Heart right ventricle (tissue), 16 donors: ENCODE measurements at regions not wholly inside any gene's neighbourhood (a gene's known extent, or its start where the extent isn't known, plus 50 kb on each side); places are given as distances from the start of the nearest gene placed in this dataset.

Source experiments
- ATAC-seq, 8 donors: fragments of 200-7000 bp; cut with Tn5 transposase; one replicate each; pipeline ENCODE4 v1.9.1; 2020; ENCODE audit warnings: mild to moderate bottlenecking in 8 of 8, moderate library complexity in 8 of 8, moderate number of reproducible peaks in 1 of 8
- DNase-seq, 2 donors: peaks; one replicate each; pipeline ENCODE4 v3.0.0-alpha.2; 2020
- H3K27ac ChIP-seq, 10 donors: fragments of 200-600 bp; sonication (generic) in 2 of 10; one replicate each; pipeline versions ENCODE4 v1.5.0 to v1.8.0; 2020 to 2022; ENCODE audit warnings: mild to moderate bottlenecking in 3 of 10
- H3K27me3 ChIP-seq, 7 donors: fragments of 200-600 bp; one replicate each; pipeline ENCODE4 v1.8.0; 2021 to 2022; ENCODE audit warnings: mild to moderate bottlenecking in 2 of 7
- H3K36me3 ChIP-seq, 9 donors: fragments of 200-600 bp; sonication (generic) in 1 of 9; one replicate each; pipeline versions ENCODE4 v1.5.0 to v1.8.0; 2020 to 2022; ENCODE audit warnings: mild to moderate bottlenecking in 2 of 9
- H3K4me1 ChIP-seq, 9 donors: fragments of 200-600 bp; sonication (generic) in 1 of 9; one replicate each; pipeline versions ENCODE4 v1.5.0 to v1.8.0; 2020 to 2022; ENCODE audit warnings: mild to moderate bottlenecking in 4 of 9
- H3K4me3 ChIP-seq, 10 donors: fragments of 200-600 bp; sonication (generic) in 2 of 10; one replicate each; pipeline versions ENCODE4 v1.5.0 to v1.8.0; 2020 to 2022; ENCODE audit warnings: mild to moderate bottlenecking in 7 of 10, moderate library complexity in 2 of 10
- H3K9me3 ChIP-seq, 11 donors: fragments of 200-600 bp in 10 of 11; sonication (generic) in 2 of 11; one replicate each; pipeline versions ENCODE4 v1.5.0 to v1.8.0; 2013 to 2022; ENCODE audit warnings: mild to moderate bottlenecking in 2 of 11, control low read depth in 1 of 11, moderate library complexity in 1 of 11
- WGBS, 2 donors: extraction: QIAGEN DNeasy Blood & Tissue Kit; methylation state at CpG; one replicate each; pipeline ENCODE4 v1.1.7; 2013; ENCODE audit warnings: inconsistent platforms in 1 of 2; 5-methylcytosine and 5-hydroxymethylcytosine counted together
- intact Hi-C, 10 donors: fragments of 100-400 bp; cut with DNase I; formaldehyde crosslinking; loops; one replicate each; pipeline versions ENCODE4 v1.11.1 to v1.14.2; 2022
- TF ChIP-seq, protein P1 (sequence below), 9 donors: fragments of 200-600 bp; sonication (generic) in 2 of 9; IDR thresholded peaks; one replicate each; pipeline versions ENCODE4 v1.5.0 to v1.8.0; 2021 to 2022; ENCODE audit warnings: antibody characterized with exemption in 9 of 9, mild to moderate bottlenecking in 5 of 9, moderate library complexity in 1 of 9
- donor health status: Arrhythmogenic right ventricular cardiomyopathy.
- donor health status: ischemic (EF 13 %, LVEDD 7.1; RV severe dilation, severe dysfunction).
- donor health status: healthy with polysubstance abuse.
- donor health status: DM: no; HTN: yes; CAD: no.
- donor health status: DM: no; HTN: no; CAD: no.
- donor health status: ischemic (EF 25% LVEDD 6.9; RV normal size, moderate dysfunction).
- donor health status: ischemic (EF 25% LVEDD 5.7; RV mildly dilated, moderate dysfunction).
- donor health status: healthy.
- donor health status: DM: yes; HTN: yes; CAD: no.
- donor health status: Ischemic cardiomyopathy.
- donor health status: ischemic (EF 35%, LVEDD 5.7; RV mildly dilated, moderate dysfunction).
- donor health status: nonischemic (EF 11% LVEDD 7.7; RV severe dilation, severe dysfunction).
- donor health status: DM: yes; HTN: yes; CAD: no.
- donor health status: PGD.
- donor health status: ischemic (EF 29% LVEDD 5.4; RV normal size, mild dysfunction).
- donor health status: nonischemic (EF 23%, LVEDD 6.1; RV moderate dilation, normal function).

DNA sequence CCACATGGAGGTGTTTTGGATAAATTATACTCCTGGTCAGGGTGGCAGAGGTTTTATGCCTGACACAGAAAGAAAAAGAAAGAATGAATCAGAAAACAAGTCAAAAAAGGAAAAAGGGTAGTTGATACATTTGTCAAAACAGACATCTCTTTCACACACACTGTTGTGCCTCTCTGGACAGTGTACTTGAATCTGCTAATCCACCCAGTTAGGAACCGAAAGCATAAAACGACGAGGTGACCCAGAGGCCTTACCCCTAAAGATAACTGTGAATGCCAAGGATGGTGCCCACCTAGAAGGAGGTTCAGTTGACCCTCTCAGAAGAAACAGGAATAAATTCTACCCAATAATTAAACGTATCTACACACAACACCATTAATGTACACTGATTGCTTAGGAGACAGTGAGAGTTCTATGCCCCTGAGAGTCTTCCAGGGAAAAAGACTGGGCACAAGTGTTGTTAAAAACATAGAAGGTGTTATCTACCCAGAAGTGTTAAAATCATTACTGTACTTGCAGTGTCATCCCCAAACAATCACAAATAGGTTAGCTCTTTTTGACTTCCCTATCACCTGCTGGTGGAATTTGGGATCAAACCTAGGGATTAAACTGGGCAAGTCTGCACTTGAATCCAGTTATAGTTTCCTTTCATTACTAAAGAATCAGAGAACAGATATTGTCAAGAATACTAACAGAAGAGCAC is 123.2 kb upstream of the DNAJC10 start:
- Histone ChIP-seq H3K36me3 (no peaks in the 10 kb centered on the region), H3K27ac (no peak overlapping the region), H3K27me3 (no peaks in the 10 kb centered on the region), H3K4me1 (peaks cover 0 to 8% (median 0%) of the 10 kb centered on the region in 9 donors), H3K9me3 (no peaks in the 10 kb centered on the region), H3K4me3 (no peak overlapping the region)
- TF ChIP-seq, protein P1, sequence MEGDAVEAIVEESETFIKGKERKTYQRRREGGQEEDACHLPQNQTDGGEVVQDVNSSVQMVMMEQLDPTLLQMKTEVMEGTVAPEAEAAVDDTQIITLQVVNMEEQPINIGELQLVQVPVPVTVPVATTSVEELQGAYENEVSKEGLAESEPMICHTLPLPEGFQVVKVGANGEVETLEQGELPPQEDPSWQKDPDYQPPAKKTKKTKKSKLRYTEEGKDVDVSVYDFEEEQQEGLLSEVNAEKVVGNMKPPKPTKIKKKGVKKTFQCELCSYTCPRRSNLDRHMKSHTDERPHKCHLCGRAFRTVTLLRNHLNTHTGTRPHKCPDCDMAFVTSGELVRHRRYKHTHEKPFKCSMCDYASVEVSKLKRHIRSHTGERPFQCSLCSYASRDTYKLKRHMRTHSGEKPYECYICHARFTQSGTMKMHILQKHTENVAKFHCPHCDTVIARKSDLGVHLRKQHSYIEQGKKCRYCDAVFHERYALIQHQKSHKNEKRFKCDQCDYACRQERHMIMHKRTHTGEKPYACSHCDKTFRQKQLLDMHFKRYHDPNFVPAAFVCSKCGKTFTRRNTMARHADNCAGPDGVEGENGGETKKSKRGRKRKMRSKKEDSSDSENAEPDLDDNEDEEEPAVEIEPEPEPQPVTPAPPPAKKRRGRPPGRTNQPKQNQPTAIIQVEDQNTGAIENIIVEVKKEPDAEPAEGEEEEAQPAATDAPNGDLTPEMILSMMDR (IDR thresholded peaks at IDR 0.05) = no peak
- no peak for DNase-seq
- intact Hi-C loops = no loop called here
- no peak for ATAC-seq
- WGBS, 2 donors = 86 to 87% methylated on average over 4 of the region's 4 CpGs

DNA sequence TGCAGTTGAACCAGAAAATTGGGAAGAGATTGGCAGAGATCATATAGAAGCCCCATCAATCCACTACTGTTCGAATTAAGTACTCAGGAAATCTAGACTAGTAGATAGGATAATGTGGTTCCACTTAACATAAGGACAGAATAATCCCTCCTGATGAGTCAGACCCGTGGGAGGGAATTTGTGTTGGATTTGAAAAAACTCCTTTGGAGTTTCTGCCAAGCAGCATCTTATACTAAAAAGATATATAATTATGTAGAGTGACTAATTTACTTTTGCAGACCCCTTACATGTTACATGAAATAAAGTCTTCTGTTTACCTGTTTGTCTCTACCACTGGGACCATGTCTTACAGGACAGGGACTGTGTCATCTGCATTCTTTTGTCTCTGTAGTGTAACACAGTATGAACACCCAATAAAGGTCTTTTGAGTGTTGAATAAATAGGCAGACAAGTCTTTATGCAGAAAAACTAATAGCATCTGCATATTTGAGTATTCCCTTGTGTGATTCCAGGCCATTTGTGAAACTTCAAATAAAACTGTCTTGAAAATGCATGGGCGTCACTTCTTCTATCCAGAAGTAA is 122.6 kb upstream of the DNAJC10 start:
- intact Hi-C loops = no loop called here
- TF ChIP-seq, protein P1 (IDR thresholded peaks at IDR 0.05) = no peak
- no peaks in the 10 kb centered on the region for H3K36me3 ChIP-seq
- no peak overlapping the region for H3K4me3 ChIP-seq
- ATAC-seq (no peak), DNase-seq (no peak)
- WGBS, 2 donors = 42 to 45% methylated on average over 3 of the region's 3 CpGs
- no peaks in the 10 kb centered on the region for H3K27me3 ChIP-seq
- H3K9me3 ChIP-seq = no peaks in the 10 kb centered on the region
- peaks cover 0 to 8% (median 0%) of the 10 kb centered on the region in 9 donors for H3K4me1 ChIP-seq
- H3K27ac ChIP-seq = no peak overlapping the region

DNA sequence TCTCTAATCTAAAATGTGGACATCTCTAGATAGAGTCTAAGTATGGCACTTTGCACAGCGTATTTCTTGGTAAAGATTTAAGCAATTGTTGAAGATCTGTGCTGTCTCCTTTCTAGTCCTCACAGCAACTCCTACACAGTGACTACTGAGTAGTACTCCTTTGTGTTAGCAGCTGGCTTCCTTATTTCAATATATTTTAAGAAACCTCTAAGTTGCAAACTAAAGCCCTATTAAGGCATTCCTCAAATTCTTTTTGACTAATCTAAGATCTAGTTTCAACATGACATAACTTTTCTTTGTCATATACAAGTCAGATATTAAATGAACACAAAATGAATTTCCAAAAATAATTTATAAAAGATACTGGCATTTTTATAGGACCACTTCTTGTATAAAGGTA is 121.8 kb upstream of the DNAJC10 start:
- ATAC-seq (no peak), DNase-seq (no peak)
- WGBS, 2 donors = 79 to 82% methylated on average over 1 of the region's 1 CpG
- no peak overlapping the region for H3K4me3 ChIP-seq
- TF ChIP-seq, protein P1 (IDR thresholded peaks at IDR 0.05) = no peak
- H3K36me3 ChIP-seq = no peaks in the 10 kb centered on the region
- no peaks in the 10 kb centered on the region for H3K27me3 ChIP-seq
- no peaks in the 10 kb centered on the region for H3K9me3 ChIP-seq
- intact Hi-C loops = no loop called here
- no peak overlapping the region for H3K27ac ChIP-seq
- H3K4me1 ChIP-seq = peaks cover 0 to 8% (median 0%) of the 10 kb centered on the region in 9 donors

DNA sequence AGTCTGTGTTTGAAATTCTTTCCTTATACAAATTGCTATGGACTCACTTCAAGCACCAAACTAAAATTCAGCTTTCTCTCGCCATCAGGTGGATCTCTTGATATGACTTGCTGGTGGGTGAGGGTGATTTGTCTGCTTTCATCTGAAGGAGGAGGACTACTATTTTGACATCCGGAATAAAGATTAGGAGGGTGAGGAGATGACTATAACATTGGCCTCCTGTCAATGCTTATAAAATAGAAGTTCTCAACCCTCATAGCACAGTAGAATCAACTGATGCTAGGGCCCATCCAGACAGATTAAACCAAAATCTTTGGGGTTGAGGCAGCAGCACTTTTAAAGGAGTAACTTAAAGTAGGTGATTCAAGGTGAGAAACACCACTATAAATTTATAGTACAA is 120.4 kb upstream of the DNAJC10 start:
- intact Hi-C loops = no loop called here
- peaks cover 0 to 8% (median 0%) of the 10 kb centered on the region in 9 donors for H3K4me1 ChIP-seq
- H3K9me3 ChIP-seq = no peaks in the 10 kb centered on the region
- H3K27me3 ChIP-seq = no peaks in the 10 kb centered on the region
- no peak overlapping the region for H3K4me3 ChIP-seq
- no peak for ATAC-seq
- DNase-seq = no peak
- no peak overlapping the region for H3K27ac ChIP-seq
- TF ChIP-seq, protein P1 (IDR thresholded peaks at IDR 0.05) = no peak
- 80 to 81% methylated on average over 2 of the region's 2 CpGs for WGBS, 2 donors
- H3K36me3 ChIP-seq = no peaks in the 10 kb centered on the region
